ENCODE measurements at regions not wholly inside any gene's neighbourhood (a gene's known extent, or its start where the extent isn't known, plus 50 kb on each side); places are given as distances from the start of the nearest gene placed in this dataset.

- no peak overlapping the region for H3K4me3 ChIP-seq (ENCODE audit: low read depth in 1 of 3, low read length in 3 of 3)
- peak overlapping the region in 1 of 2 donors; percentile 26 for H3K27ac ChIP-seq (ENCODE audit: low read depth in 1 of 2, low read length in 2 of 2)
- H3K27me3 ChIP-seq (ENCODE audit: control insufficient read depth in 4 of 4, insufficient read depth in 4 of 4, low read length in 3 of 4) = no peaks in the 10 kb centered on the region
- 57% methylated on average over 26 of the region's 26 CpGs for WGBS
- no peak overlapping the region for H3K9ac ChIP-seq (ENCODE audit: low read depth in 1 of 2, low read length in 2 of 2)
- peaks cover 2 to 31% (median 22%) of the 10 kb centered on the region in 4 donors for H3K4me1 ChIP-seq (ENCODE audit: control insufficient read depth in 4 of 4, insufficient read depth in 4 of 4, low read length in 3 of 4)
- no peaks in the 10 kb centered on the region for H3K9me3 ChIP-seq (ENCODE audit: control insufficient read depth in 4 of 4, low read length in 3 of 4)
- no peak for DNase-seq (ENCODE audit: low spot score)
- TF ChIP-seq EGR1 (IDR thresholded peaks at IDR 0.05; ENCODE audit: low read depth in 2 of 2) (no peak), JUND (IDR thresholded peaks at IDR 0.05) (no peak), RXRA (IDR thresholded peaks at IDR 0.05) (peak; percentile 73 to 78), RAD21 (IDR thresholded peaks at IDR 0.05) (peak; percentile 41 to 47), HNF4A (conservative IDR thresholded peaks at IDR 0.05) (peak in 1 of 2 donors; percentile 54), HNF4G (IDR thresholded peaks at IDR 0.05) (no peak)
- H3K36me3 ChIP-seq (ENCODE audit: control insufficient read depth in 4 of 4, insufficient read depth in 3 of 4, low read depth in 1 of 4, low read length in 3 of 4) = no peaks in the 10 kb centered on the region
These were observed 56.1 kb downstream of the RMI2 start for GRCh38 chr16:11401161-11402050.

- peaks cover 2 to 27% (median 20%) of the 10 kb centered on the region in 4 donors for H3K4me1 ChIP-seq (ENCODE audit: control insufficient read depth in 4 of 4, insufficient read depth in 4 of 4, low read length in 3 of 4)
- no peak overlapping the region for H3K27ac ChIP-seq (ENCODE audit: low read depth in 1 of 2, low read length in 2 of 2)
- H3K9me3 ChIP-seq (ENCODE audit: control insufficient read depth in 4 of 4, low read length in 3 of 4) = no peaks in the 10 kb centered on the region
- no peak overlapping the region for H3K9ac ChIP-seq (ENCODE audit: low read depth in 1 of 2, low read length in 2 of 2)
- TF ChIP-seq RAD21 (IDR thresholded peaks at IDR 0.05) (no peak), FOXA1 (IDR thresholded peaks at IDR 0.05) (no peak), YY1 (IDR thresholded peaks at IDR 0.05) (no peak), CTCF (IDR thresholded peaks at IDR 0.05; ENCODE audit: low read depth, low read length, missing input control) (no peak), EGR1 (IDR thresholded peaks at IDR 0.05; ENCODE audit: low read depth in 2 of 2) (no peak), MAX (IDR thresholded peaks at IDR 0.05) (no peak), FOXA2 (IDR thresholded peaks at IDR 0.05) (no peak), GABPA (IDR thresholded peaks at IDR 0.05 in 1 of 2, conservative IDR thresholded peaks at IDR 0.05 in 1 of 2) (no peak), TAF1 (conservative IDR thresholded peaks at IDR 0.05) (no peak), NR2F2 (IDR thresholded peaks at IDR 0.05) (no peak), ZBTB33 (IDR thresholded peaks at IDR 0.05) (no peak), HNF4G (IDR thresholded peaks at IDR 0.05) (no peak), SP1 (IDR thresholded peaks at IDR 0.05) (no peak), JUND (IDR thresholded peaks at IDR 0.05) (no peak), REST (IDR thresholded peaks at IDR 0.05) (no peak), ATF3 (IDR thresholded peaks at IDR 0.05) (no peak), RXRA (IDR thresholded peaks at IDR 0.05) (no peak)
- no peak overlapping the region for H3K4me3 ChIP-seq (ENCODE audit: low read depth in 1 of 3, low read length in 3 of 3)
- no peaks in the 10 kb centered on the region for H3K36me3 ChIP-seq (ENCODE audit: control insufficient read depth in 4 of 4, insufficient read depth in 3 of 4, low read depth in 1 of 4, low read length in 3 of 4)
- no peaks in the 10 kb centered on the region for H3K27me3 ChIP-seq (ENCODE audit: control insufficient read depth in 4 of 4, insufficient read depth in 4 of 4, low read length in 3 of 4)
- WGBS = 81% methylated on average over 23 of the region's 23 CpGs
- DNase-seq (ENCODE audit: low spot score) = no peak
These were observed 56.9 kb downstream of the RMI2 start for GRCh38 chr16:11402051-11402744.

Data from liver (tissue), 8 donors.